MV-4-11 (cell line): ENCODE measurements at regions not wholly inside any gene's neighbourhood (a gene's known extent, or its start where the extent isn't known, plus 50 kb on each side); places are given as distances from the start of the nearest gene placed in this dataset.
A peak's percentile ranks its signal among the peaks of the same experiment; 100 is the strongest.

ENCODE experiments used
- DNase-seq: peaks from one replicate; lab custom pipeline; 2025; lab: John Stamatoyannopoulos, UW

- DNase-seq = no peak
These were observed 1523.5 kb downstream of the AACS start for GRCh38 chr12:126588586-126589249.

GRCh38 chr12:126591533-126591932 lies 1526.3 kb downstream of the AACS start:
- no peak for DNase-seq

- no peak for DNase-seq
These were observed 1536.2 kb downstream of the AACS start for GRCh38 chr12:126601184-126602170.

DNA sequence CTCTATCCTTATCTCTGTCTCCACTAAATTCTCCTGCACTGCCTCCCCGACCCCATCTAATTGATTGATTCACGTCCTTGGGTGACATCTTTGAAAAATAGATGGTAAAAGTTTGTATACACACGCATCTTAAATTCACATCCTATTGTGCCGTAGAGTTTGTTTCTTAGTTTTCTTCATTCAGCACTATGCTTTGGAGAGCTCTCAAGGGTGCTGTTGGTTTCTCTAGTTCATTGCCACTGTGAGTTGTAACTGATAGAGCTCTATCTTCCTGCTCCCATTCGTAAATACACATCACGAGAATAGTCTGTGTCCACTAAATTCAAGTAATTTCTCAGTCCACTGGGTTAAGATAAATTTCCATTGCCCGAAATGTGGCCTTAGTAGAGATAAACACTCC lies 1537.4 kb downstream of the AACS start:
- no peak for DNase-seq

- DNase-seq = no peak
These were observed 1541.9 kb downstream of the AACS start for GRCh38 chr12:126607157-126607556.

DNA sequence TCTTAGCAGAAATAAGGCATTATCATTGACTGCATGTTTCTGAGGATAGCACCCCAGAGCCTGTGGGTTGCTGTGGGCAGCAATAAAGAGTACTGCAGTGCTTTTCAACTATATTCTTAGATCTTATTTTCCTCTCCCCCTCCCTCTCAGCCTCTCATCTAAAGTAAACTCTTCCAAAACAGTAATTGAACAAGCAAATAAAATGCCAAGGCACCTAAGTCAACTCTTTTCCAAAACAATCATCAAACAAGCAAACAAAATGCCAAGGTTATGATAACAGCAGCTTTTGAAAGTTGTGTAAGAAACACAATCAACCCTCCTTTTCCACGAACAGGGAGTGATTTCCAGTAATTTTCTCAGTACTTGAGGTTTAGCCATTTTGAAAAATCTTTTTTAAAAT lies 1542.6 kb downstream of the AACS start:
- DNase-seq = no peak

GRCh38 chr12:126608607-126609175 lies 1543.5 kb downstream of the AACS start:
- peak; percentile 75 for DNase-seq

DNA sequence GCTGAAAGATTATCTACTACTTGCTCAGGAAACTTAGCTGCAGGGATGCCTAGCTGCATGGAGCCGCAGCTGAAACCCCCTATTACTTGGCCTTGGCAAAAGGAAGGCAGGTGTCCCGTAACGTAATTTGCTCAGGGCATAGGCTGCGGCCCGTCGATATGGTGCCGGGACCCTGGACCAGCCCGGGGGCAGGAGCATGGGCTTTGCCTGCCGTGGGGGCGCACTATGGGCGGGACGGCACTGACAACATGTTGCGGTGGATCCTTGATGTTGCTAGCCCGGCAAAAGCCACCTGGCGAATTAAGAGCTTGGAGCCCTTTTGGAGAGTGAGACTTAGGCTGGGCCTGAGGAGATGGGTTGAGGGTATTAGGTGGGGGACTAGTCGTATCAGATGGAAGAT lies 1551.2 kb downstream of the AACS start:
- DNase-seq = no peak

- DNase-seq = no peak
These were observed 1552.1 kb downstream of the AACS start for GRCh38 chr12:126617312-126617711.

- peak; percentile 96 for DNase-seq
These were observed 1562.4 kb downstream of the AACS start for GRCh38 chr12:126627596-126627995.

DNA sequence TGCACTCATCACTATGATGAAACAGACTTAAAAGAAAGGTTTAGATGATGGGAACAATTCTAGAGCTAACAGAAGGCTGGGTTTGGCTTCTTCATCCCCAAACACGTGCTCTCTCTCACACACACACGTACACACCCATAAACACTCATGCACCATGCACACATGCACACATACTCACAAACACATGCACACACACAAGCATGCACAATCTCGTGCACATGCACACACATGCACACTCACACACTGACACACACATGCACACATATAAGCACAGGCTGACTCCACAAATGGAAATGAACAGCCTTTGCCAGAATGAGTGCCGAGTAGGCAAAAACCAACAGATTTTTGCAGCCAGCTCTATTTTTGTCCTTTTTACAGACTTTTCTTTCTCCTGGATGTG lies 1571.6 kb downstream of the AACS start:
- no peak for DNase-seq

- DNase-seq = no peak
These were observed 1579.2 kb downstream of the AACS start for GRCh38 chr12:126644236-126645020.

DNA sequence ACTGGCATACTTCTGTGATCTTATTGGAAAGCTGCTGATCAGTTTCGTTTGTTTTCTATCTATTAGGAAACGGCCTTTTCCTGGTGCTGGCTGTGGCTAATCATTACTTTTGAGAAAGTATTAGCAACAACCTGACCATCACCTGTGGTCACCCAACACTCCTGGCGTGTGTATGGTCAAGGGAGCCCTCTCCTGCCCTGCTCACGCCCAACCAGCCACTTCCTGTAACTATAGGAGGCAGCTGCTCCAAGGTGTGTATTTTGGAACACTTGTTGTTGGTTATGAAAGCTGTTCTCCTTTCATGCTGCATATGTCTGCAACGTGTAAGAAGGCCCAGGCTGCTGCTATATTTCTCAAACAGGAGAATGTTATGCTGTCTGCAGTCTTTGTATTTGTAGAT lies 1582.8 kb downstream of the AACS start:
- no peak for DNase-seq

- DNase-seq = no peak
These were observed 1585.9 kb downstream of the AACS start for GRCh38 chr12:126651133-126651532.

GRCh38 chr12:126663304-126664094 lies 1598.3 kb downstream of the AACS start:
- peak; percentile 35 for DNase-seq

- no peak for DNase-seq
These were observed 1599.6 kb upstream of the TMEM132C start for GRCh38 chr12:126667339-126667738.

- peak; percentile 79 for DNase-seq
These were observed 1598.4 kb upstream of the TMEM132C start for GRCh38 chr12:126668538-126668937.

- DNase-seq = no peak
These were observed 1598.0 kb upstream of the TMEM132C start for GRCh38 chr12:126668961-126669360.

DNA sequence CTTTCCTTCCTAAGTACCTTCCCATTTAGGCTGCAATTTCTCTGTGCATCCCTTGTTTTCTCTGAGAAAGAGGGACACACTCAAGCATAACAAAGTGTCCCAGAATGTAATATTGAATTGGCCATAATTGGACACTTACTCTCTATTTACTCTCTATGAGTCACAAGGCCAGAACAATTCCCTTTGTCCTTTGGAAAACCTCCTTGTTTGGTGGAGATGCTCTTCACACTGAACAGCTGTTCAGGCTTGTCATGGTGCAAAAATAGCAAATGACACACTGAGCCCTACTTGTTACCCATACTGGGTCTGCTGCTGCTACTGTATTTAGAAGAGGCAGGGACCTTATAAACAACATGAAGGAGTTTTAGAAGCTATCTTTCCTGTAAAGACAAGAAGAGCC lies 1590.5 kb upstream of the TMEM132C start:
- no peak for DNase-seq

DNA sequence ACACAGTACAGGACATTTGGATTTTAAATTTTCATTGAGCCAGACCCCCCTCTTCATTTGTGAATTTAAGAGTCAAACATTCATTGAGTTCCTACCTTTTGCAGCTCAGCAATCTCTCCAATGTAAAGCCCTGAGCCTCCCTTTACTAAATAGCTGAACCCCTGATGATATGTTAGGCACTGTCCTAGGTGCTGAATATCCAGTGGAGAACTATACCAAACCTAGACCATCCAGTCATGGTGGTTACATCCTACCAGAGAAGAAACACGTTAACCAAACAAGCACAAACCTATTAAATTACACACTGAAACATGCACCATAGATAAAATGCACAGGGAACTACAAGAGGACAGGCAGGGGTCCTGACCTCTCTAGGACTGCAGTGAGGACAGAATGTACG lies 1585.3 kb upstream of the TMEM132C start:
- no peak for DNase-seq

DNA sequence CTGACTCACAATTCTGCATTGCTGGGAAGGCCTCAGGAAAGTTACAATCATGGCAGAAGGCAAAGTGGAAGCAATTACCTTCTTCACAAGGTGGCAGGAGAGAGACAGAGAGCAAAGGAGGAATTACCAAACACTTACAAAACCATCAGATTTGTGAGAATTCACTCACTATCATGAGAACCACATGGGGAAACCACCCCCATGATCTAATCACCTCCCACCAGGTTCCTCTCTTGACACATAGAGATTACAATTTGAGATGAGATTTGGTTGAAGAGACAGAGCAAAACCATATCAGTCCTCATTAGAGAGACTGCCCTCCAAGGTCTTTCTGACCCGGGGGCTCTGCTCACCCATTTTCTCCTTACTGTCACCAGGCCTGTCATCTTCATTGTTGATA lies 1582.3 kb upstream of the TMEM132C start:
- DNase-seq = no peak
